ENCODE measurements at regions not wholly inside any gene's neighbourhood (a gene's known extent, or its start where the extent isn't known, plus 50 kb on each side); places are given as distances from the start of the nearest gene placed in this dataset.

DNA sequence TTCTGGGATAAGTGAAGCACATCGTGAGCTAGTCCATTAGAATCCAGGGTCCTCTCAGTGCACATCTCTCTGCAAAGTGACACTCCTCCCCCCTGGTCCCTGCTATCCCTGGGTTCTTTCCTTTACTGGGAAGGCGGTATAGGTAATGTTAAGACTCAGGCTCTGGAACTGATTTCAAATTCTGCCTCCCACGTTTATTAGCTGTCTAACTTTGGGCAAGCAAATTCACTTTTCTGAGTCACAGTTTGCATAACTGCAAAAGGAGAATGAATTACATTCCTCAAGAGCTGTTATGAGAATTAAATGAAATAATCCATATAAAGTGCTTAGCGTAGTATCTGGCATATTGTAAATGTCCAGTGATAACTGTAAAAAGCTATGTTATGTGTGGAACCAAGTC lies 168.1 kb upstream of the LRRN1 start:
- intact Hi-C loops (cut with micrococcal nuclease): no loop called here

- intact Hi-C loops (cut with micrococcal nuclease): no loop called here
Measured at GRCh38 chr3:3629911-3630310, 169.3 kb upstream of the LRRN1 start.

DNA sequence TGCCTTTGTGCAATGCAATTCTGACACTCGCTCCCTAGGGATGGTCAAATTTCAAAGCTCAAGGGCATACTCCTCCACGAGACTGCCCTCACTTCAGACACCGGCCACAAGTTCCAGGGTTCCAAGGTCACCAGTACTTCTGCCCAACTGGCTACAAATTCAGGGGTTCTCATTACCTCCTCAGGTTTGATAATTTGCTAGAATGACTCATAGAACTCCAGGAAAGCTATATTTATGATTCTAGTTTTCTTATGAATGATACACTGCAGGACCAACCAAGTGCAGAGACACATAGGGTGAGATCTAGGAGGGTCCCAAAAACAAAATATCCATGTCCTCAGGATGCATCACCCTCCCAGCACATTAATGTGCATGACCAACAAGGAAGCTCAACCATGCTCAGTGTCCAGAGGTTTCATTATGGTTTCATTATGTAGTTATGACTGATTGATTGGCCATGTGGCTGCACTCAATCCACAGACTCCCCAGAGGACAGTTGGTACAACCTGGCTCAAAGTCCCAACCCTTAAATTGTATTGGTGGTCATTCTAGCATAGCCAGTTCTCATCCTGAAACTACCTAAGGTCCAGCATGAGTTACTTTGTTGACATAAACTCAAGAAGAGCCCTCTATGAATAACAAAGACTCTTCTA lies 170.4 kb upstream of the LRRN1 start:
- intact Hi-C loops (cut with micrococcal nuclease): no loop called here

DNA sequence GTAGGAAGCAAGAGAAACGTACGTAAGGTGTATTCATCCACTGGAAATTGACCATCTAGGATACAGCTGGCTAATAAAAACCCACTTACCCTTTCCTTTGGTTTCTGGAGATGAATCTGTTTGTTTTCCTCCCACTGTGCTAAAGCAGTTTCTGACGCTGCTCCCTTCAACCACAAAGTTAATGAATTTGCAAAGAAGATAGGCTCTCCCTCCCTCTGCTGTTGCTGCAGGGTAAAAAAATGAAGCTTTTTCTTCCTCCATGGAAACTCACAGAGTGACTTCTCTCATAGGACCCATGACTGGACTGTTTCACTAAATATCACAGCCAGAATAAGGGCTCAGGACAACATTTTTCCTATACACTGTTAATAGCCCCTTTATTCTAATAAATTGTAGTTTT lies 172.1 kb upstream of the LRRN1 start:
- intact Hi-C loops (cut with micrococcal nuclease): no loop called here

DNA sequence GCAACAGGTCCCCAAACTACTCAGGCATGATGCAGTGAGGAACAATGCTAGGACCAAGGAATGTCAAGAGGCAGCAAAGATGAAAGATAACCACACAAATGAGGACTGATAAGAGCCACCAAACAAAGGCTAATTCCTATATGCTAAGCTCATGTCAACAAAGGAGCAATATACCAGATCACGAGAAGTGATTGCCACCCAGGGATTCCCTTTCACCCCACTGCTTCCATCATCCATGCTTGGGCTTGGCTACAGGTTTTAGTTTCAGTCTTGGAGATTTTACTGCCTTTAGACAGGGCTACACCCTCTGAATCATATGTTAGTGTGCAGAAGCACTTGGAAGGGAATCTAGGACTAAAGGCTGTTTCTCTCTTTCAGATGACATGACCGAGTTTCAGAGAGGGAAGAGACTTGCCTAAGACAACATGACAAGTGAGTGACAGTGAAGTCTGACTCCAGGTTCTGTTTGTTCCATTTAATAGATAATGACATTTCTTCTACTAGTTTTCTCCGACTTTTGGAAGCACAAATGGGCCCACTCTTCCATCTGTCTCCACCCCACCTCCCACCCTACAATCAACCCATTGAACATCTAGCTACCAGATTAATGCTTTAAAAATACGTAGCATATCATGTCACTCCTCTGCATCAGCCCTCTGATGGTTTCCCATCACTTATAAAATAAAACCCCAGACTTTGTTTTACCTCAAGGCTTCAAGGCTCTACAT lies 173.5 kb upstream of the LRRN1 start:
- intact Hi-C loops (cut with micrococcal nuclease): no loop called here

DNA sequence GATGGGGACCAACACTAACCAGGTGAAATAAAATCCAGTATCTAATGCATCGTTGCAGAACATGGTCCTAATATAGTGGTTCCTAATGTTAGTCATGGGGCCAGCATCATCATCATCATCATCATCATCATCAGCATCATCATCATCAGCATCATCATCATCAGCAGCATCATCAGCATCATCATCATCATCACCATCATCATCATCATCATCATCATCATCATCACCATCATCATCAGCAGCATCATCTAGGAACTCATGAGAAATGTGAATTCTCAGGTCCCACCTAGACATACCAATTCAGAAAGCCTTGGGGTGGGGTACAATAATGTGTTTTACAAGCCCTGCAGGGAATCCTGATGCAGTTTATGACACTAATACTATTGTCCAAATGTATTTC lies 179.4 kb upstream of the LRRN1 start:
- intact Hi-C loops (cut with micrococcal nuclease): no loop called here

- intact Hi-C loops (cut with micrococcal nuclease): no loop called here
Measured at GRCh38 chr3:3618623-3619022, 180.6 kb upstream of the LRRN1 start.

DNA sequence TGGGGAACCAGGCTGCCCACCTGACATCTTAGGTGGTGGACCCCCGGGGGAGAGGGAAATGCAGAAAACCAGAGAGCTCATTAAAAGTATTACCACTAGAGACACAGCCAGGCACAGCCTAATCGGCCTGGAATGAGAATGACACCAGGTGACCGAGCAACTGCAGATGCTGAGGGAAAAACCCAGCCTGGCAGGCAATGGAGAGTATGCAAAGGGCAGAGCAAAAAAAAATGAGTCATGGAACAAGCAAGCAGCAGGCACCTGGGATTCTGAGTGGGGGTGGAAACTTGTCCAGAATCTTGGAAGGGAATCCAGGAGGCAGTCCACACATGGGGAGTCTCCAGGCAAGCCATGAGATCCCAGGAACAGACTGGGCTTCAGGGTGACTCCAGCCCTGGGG lies 183.7 kb upstream of the LRRN1 start:
- intact Hi-C loops (cut with micrococcal nuclease): no loop called here

GRCh38 chr3:3610581-3611298 lies 188.5 kb upstream of the LRRN1 start:
- intact Hi-C loops (cut with micrococcal nuclease): no loop called here

GRCh38 chr3:3606321-3606720 lies 192.9 kb upstream of the LRRN1 start:
- intact Hi-C loops (cut with micrococcal nuclease): no loop called here

DNA sequence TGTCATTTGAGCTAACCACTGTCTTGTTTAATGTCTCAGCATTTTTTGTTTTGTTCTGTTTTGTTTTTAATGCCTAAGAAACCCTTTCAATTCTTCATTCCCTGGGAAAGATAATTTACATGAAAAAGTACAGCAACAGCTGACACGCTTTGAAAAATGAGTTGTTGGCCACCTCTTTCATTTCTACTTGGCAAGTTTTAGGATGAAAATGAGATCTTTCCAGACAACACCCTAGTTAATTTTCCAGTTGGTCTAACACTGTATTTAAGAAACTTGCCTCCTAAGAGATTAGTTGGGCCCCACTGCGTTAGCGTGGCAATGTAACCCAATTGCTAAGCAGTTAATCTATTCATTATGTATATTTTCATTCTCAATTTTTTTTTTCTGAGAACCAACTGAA lies 194.0 kb upstream of the LRRN1 start:
- intact Hi-C loops (cut with micrococcal nuclease): no loop called here

DNA sequence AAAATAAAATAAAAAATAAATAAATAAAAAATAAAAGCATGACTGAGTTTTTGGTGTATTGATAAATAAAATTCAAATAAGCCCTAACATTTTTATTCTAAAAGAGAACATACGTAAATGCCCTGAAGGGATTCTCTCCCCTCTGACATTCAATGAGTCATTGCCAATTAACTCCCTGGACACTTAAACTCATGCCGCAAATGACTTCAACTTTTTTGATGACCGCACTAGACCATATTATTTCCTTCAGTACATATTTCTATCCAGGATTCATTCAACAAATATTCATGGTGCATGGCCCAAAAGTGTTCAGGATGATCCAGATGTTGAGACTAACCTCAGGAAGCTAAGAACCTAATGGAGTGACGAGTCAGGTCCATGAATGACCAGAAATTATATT lies 195.9 kb upstream of the LRRN1 start:
- intact Hi-C loops (cut with micrococcal nuclease): no loop called here

DNA sequence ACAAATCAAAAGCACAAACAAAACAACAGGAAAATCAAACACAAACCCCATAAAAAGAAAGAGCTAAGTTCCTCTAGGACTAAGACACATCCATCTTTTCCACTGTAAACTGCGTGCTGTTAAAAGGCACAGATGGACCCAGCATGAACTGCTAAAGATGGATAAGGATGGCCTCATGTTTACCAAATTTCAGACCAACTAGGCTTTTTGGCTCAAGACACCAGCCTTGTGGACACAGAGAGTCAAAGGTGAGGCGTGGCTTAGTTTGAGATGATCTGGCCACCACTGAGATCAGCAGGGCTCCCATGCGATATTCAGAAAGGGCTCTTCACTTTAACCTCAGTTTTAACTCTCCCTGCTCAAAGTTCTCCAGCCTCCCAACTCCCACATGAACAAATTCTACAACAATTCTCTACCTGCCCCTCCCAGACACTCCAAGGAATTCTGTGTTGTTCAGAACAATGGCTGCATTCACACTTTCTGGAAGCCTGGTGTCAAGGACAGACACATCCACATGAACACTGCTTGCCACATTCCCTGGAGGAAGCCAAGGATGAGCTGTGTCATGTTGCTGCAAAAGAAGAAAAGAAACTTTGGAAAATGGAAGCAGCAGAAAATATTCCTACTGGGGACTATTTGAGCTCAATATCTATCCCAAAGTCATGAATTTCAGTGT lies 198.4 kb upstream of the LRRN1 start:
- intact Hi-C loops (cut with micrococcal nuclease): no loop called here

DNA sequence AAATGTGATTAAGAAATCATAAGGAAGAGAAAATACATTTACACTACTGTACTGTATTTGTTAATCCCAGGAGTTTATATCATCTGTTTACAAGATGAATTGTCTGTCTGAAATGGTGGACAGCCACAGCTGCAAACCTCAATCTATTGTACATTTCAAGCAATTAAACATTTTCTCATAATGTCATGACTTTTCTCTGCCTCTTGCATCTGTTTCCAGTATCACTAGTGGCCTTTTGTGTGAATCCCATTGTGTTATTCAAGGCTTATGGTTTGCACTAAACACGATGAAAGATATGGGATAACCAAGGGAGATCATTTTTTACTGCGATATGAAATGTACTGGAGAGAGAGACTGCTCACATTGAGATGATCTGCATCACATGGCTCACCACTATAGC lies 200.2 kb upstream of the LRRN1 start:
- intact Hi-C loops (cut with micrococcal nuclease): no loop called here

DNA sequence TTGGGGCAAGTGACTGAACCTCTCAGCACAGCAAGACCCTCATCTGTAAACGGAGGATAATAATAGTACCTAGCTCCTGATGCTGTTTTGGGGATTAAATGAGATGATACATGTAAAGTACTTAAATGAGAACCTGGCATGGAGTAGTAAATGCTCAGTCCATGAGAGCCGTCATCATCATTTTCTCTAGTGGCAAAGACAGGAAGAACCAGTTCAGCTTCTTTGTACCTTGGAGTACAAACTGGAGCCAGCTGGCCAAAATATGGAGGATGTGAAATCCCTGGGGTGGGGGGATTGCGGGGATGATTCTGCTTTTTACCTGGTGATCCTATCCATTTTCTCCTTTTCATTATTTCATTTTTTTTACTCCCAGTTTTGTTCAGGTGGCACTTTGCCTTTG lies 204.2 kb upstream of the LRRN1 start:
- intact Hi-C loops (cut with micrococcal nuclease): no loop called here

- intact Hi-C loops (cut with micrococcal nuclease): no loop called here
Measured at GRCh38 chr3:3589715-3590130, 209.5 kb upstream of the LRRN1 start.

- intact Hi-C loops (cut with micrococcal nuclease): no loop called here
Measured at GRCh38 chr3:3587647-3587972, 211.6 kb upstream of the LRRN1 start.

GRCh38 chr3:3586843-3587646 lies 212.2 kb upstream of the LRRN1 start:
- intact Hi-C loops (cut with micrococcal nuclease): no loop called here

DNA sequence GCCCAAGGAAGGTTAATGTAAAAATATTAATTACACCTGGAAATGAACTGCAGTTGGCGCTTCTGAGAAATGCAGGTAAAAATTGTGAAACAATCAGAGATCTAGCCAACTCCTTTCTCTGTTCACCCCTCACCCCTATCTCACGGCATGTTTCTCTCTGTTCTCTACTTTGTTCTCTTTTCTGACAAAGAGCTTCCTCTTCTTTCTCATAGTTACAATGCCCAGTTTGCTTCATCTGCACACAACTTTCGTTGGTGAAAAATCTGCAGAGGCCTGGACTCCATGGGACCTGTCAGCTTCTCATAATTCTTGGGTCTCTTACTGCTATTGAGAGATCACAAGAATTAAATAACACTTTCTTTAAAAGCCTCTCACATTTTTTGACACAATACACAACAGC lies 212.9 kb upstream of the LRRN1 start:
- intact Hi-C loops (cut with micrococcal nuclease): no loop called here

DNA sequence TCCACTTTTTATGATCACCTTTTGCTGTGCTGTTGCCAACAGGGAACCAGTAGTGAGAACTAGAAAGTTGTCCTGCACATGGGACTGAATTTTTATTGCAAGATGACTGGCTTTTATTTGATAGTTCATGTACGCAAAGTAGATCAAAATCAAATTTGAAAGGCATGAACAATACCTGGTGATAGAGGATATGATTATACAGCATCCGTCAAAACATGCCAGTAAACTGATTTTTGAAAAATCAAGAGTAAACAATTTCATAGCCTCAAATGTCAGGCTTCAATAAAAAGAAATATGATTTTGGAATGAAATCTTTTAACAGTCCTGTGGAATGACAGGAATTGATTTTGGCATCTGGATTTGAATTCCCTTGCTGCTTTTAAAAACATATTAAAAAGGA lies 219.6 kb upstream of the LRRN1 start:
- intact Hi-C loops (cut with micrococcal nuclease): no loop called here

- intact Hi-C loops (cut with micrococcal nuclease): no loop called here
Measured at GRCh38 chr3:3578718-3579117, 220.5 kb upstream of the LRRN1 start.

Measured in T-helper 1 cell treated with Interleukin-12 subunit alpha and Interleukin-12 subunit beta and Interleukin-4 antibody, amounts not matched to agents 30 ng/mL and 1 ng/mL, for 36 hours (primary cell).